ENCODE measurements at regions not wholly inside any gene's neighbourhood (a gene's known extent, or its start where the extent isn't known, plus 50 kb on each side); places are given as distances from the start of the nearest gene placed in this dataset.
A peak's percentile ranks its signal among the peaks of the same experiment; 100 is the strongest.

GRCh38 chr4:26060286-26060685, 146.3 kb downstream of the SMIM20 start:
- H2AFZ ChIP-seq (ENCODE audit: insufficient read depth, low read depth, low read length, poor library complexity, severe bottlenecking), result no peak overlapping the region
- intact Hi-C loops (cut with micrococcal nuclease), result no loop called here
- Mint-ChIP-seq H3K4me1 (peaks cover 19% of the 10 kb centered on the region), H3K4me3 (no peak overlapping the region), H3K9me3 (peaks cover 0 to 5% (median 0%) of the 10 kb centered on the region in 7 donors), H3K27ac (no peak overlapping the region), H3K27me3 (ENCODE audit: low read depth in 3 of 3) (peaks cover 7 to 20% (median 17%) of the 10 kb centered on the region in 3 donors), H3K36me3 (no peaks in the 10 kb centered on the region)
- H3K36me3 ChIP-seq (replicated peaks in 1 of 2; ENCODE audit: control insufficient read depth in 1 of 2, insufficient read depth in 2 of 2, low read length in 2 of 2), result no peaks in the 10 kb centered on the region
- no peak overlapping the region for H3K27ac ChIP-seq (ENCODE audit: low read depth in 1 of 2, low read length in 2 of 2)
- H3K9ac ChIP-seq (ENCODE audit: insufficient read depth, low read length, poor library complexity, severe bottlenecking), result no peak overlapping the region
- no peaks in the 10 kb centered on the region for H3K9me3 ChIP-seq (replicated peaks in 1 of 2; ENCODE audit: control insufficient read depth in 1 of 2, insufficient read depth in 1 of 2, low read length in 2 of 2)
- no peaks in the 10 kb centered on the region for H3K79me2 ChIP-seq (ENCODE audit: insufficient read depth, low read length)
- no peak for DNase-seq
- H3K27me3 ChIP-seq (ENCODE audit: control insufficient read depth in 2 of 2, insufficient read depth in 2 of 2, low read length in 2 of 2), result no peaks in the 10 kb centered on the region
- WGBS (ENCODE audit: insufficient coverage), result 100% methylated on average over 1 of the region's 3 CpGs
- no peak overlapping the region for H3K4me2 ChIP-seq (replicated peaks; ENCODE audit: extremely low read depth, low read length, poor library complexity, severe bottlenecking)
- H3K4me1 ChIP-seq (ENCODE audit: control insufficient read depth in 1 of 2, insufficient read depth in 2 of 2, low read length in 2 of 2), result peaks cover 11 to 12% of the 10 kb centered on the region in 2 donors
- TF ChIP-seq CTCF (IDR thresholded peaks at IDR 0.05), result no peak
- no peaks in the 10 kb centered on the region for H4K20me1 ChIP-seq (ENCODE audit: insufficient read depth, low read length)
- no peak overlapping the region for H3K4me3 ChIP-seq (replicated peaks in 1 of 3; ENCODE audit: low read depth in 2 of 3, low read length in 3 of 3)

GRCh38 chr4:26061248-26061986, 147.4 kb downstream of the SMIM20 start:
- Mint-ChIP-seq H3K9me3 (peaks cover 0 to 5% (median 0%) of the 10 kb centered on the region in 7 donors), H3K4me1 (peaks cover 18% of the 10 kb centered on the region), H3K4me3 (no peak overlapping the region), H3K36me3 (no peaks in the 10 kb centered on the region), H3K27me3 (ENCODE audit: low read depth in 3 of 3) (peaks cover 12 to 22% (median 20%) of the 10 kb centered on the region in 3 donors), H3K27ac (peak overlapping the region in 3 of 7 donors; percentile 10 to 38 (median 35))
- Histone ChIP-seq H3K36me3 (replicated peaks in 1 of 2; ENCODE audit: control insufficient read depth in 1 of 2, insufficient read depth in 2 of 2, low read length in 2 of 2) (no peaks in the 10 kb centered on the region), H3K79me2 (ENCODE audit: insufficient read depth, low read length) (no peaks in the 10 kb centered on the region), H3K4me2 (replicated peaks; ENCODE audit: extremely low read depth, low read length, poor library complexity, severe bottlenecking) (no peak overlapping the region), H3K27ac (ENCODE audit: low read depth in 1 of 2, low read length in 2 of 2) (no peak overlapping the region), H4K20me1 (ENCODE audit: insufficient read depth, low read length) (no peaks in the 10 kb centered on the region), H3K9me3 (replicated peaks in 1 of 2; ENCODE audit: control insufficient read depth in 1 of 2, insufficient read depth in 1 of 2, low read length in 2 of 2) (no peaks in the 10 kb centered on the region), H3K9ac (ENCODE audit: insufficient read depth, low read length, poor library complexity, severe bottlenecking) (no peak overlapping the region), H3K27me3 (ENCODE audit: control insufficient read depth in 2 of 2, insufficient read depth in 2 of 2, low read length in 2 of 2) (peaks cover 0 to 2% of the 10 kb centered on the region in 2 donors), H3K4me1 (ENCODE audit: control insufficient read depth in 1 of 2, insufficient read depth in 2 of 2, low read length in 2 of 2) (peaks cover 4% of the 10 kb centered on the region in 2 donors), H3K4me3 (replicated peaks in 1 of 3; ENCODE audit: low read depth in 2 of 3, low read length in 3 of 3) (no peak overlapping the region), H2AFZ (ENCODE audit: insufficient read depth, low read depth, low read length, poor library complexity, severe bottlenecking) (no peak overlapping the region)
- peak; percentile 82 for TF ChIP-seq CTCF (IDR thresholded peaks at IDR 0.05)
- peak; percentile 64 to 79 (median 71) for DNase-seq
- intact Hi-C loops (cut with micrococcal nuclease), result no loop called here
- 91% methylated on average over 3 of the region's 7 CpGs for whole genome bisulfite sequencing (ENCODE audit: insufficient coverage)

All from CD14-positive monocyte (primary cell).